Adrenal gland (tissue), 5 donors: ENCODE measurements at regions not wholly inside any gene's neighbourhood (a gene's known extent, or its start where the extent isn't known, plus 50 kb on each side); places are given as distances from the start of the nearest gene placed in this dataset.

Source experiments
- CTCF ChIP-seq, 6 experiments: fragments of 450-650 bp in 4 of 6; fragments of 200-600 bp in 2 of 6; sonication (generic) in 1 of 6; IDR thresholded peaks; 1 replicate in 5 of 6; 2 replicates in 1 of 6; pipeline versions ENCODE4 v1.5.1 to v1.8.0; 2016 to 2021; ENCODE audit warnings: antibody characterized with exemption in 6 of 6, mild to moderate bottlenecking in 2 of 6, moderate library complexity in 1 of 6
- POLR2A ChIP-seq, 2 donors: fragments of 450-650 bp; IDR thresholded peaks; one replicate each; pipeline ENCODE4 v1.6.1; 2017; ENCODE audit warnings: antibody characterized with exemption in 2 of 2, mild to moderate bottlenecking in 2 of 2, moderate library complexity in 1 of 2
- donor health status: DM: no; HTN: no; CAD: no.

- TF ChIP-seq CTCF (IDR thresholded peaks at IDR 0.05) = no peak
- TF ChIP-seq POLR2A (IDR thresholded peaks at IDR 0.05) = no peak
Observed at GRCh38 chr1:117267232-117267774, 56.6 kb upstream of the VTCN1 start.
